Pancreas (tissue), 10 donors: ENCODE measurements at regions not wholly inside any gene's neighbourhood (a gene's known extent, or its start where the extent isn't known, plus 50 kb on each side); places are given as distances from the start of the nearest gene placed in this dataset.

ENCODE experiments used
- ATAC-seq, 4 donors: fragments of 200-7000 bp; cut with Tn5 transposase; one replicate each; pipeline versions ENCODE4 v1.8.0 to v1.9.1; 2020; ENCODE audit warnings: mild to moderate bottlenecking in 4 of 4, moderate library complexity in 4 of 4
- DNase-seq, 6 donors: peaks; one replicate each; pipeline ENCODE4 v3.0.0-alpha.2; 2020
- FAIRE-seq: peaks from 2 replicates; lab custom pipeline; 2012; peaks lifted over from hg19 to GRCh38; lab: Jason Lieb, UNC
- H3K27ac ChIP-seq, 4 donors: fragments of 200-600 bp; sonication (generic); 1 replicate in 3 of 4; 2 replicates in 1 of 4; pipeline versions ENCODE4 v1.5.0 to v1.8.0; 2020
- H3K27me3 ChIP-seq, 4 donors: fragments of 200-600 bp; one replicate each; pipeline ENCODE4 v1.8.0; 2021
- H3K36me3 ChIP-seq, 3 donors: fragments of 200-600 bp; sonication (generic) in 1 of 3; one replicate each; pipeline versions ENCODE4 v1.5.0 to v1.8.0; 2020 to 2021
- H3K4me1 ChIP-seq, 3 donors: fragments of 200-600 bp; one replicate each; pipeline ENCODE4 v1.8.0; 2021
- H3K4me3 ChIP-seq, 4 donors: fragments of 200-600 bp; sonication (generic) in 2 of 4; one replicate each; pipeline versions ENCODE4 v1.5.0 to v1.8.0; 2020 to 2021
- H3K9me3 ChIP-seq, 4 donors: fragments of 200-600 bp; one replicate each; pipeline ENCODE4 v1.8.0; 2021
- CTCF ChIP-seq, 4 donors: fragments of 200-600 bp; sonication (generic) in 3 of 4; IDR thresholded peaks; one replicate each; pipeline versions ENCODE4 v1.5.0 to v1.8.0; 2021; ENCODE audit warnings: antibody characterized with exemption in 4 of 4
- WGBS, 2 donors: extraction: QIAGEN DNeasy Blood & Tissue Kit; methylation state at CpG; one replicate each; pipeline ENCODE4 v1.1.7; 2013; 5-methylcytosine and 5-hydroxymethylcytosine counted together
- intact Hi-C, 3 donors: fragments of 100-400 bp; cut with DNase I; formaldehyde crosslinking; loops; one replicate each; pipeline versions ENCODE4 v1.11.1 to v1.14.2; 2022
- donor health status: healthy with polysubstance abuse.
- donor health status: DM: no; HTN: no; CAD: no; lungs with moderate emphysema.
- donor health status: DM: no; HTN: no; CAD: no.
- donor health status: control.
- donor health status: control.
- donor health status: Bipolar disorder and iron deficiency.
- donor health status: DM: yes; HTN: yes; CAD: no.
- donor health status: DM: no; HTN: no; CAD: no.
- donor health status: DM: no; HTN: no; CAD: no.
- donor health status: DM: yes; HTN: yes; CAD: no.

- TF ChIP-seq CTCF (IDR thresholded peaks at IDR 0.05) = no peak
- ATAC-seq (no peak), FAIRE-seq (no peak), DNase-seq (no peak)
- no peaks in the 10 kb centered on the region for H3K4me1 ChIP-seq
- no peaks in the 10 kb centered on the region for H3K9me3 ChIP-seq
- no peaks in the 10 kb centered on the region for H3K36me3 ChIP-seq
- WGBS, 2 donors = 79 to 83% methylated on average over 10 of the region's 10 CpGs
- no peak overlapping the region for H3K27ac ChIP-seq
- H3K27me3 ChIP-seq = no peaks in the 10 kb centered on the region
- intact Hi-C loops = no loop called here
- no peak overlapping the region for H3K4me3 ChIP-seq
Measured at GRCh38 chr22:27526901-27527300, 274.7 kb downstream of the MN1 start.

GRCh38 chr22:27531782-27532530 is 269.6 kb downstream of the MN1 start:
- intact Hi-C loops = no loop called here
- FAIRE-seq = no peak

GRCh38 chr22:27533105-27533745 is 268.3 kb downstream of the MN1 start:
- FAIRE-seq = no peak
- ATAC-seq = no peak
- H3K9me3 ChIP-seq = no peaks in the 10 kb centered on the region
- H3K27ac ChIP-seq = no peak overlapping the region
- no peak for TF ChIP-seq CTCF (IDR thresholded peaks at IDR 0.05)
- no peaks in the 10 kb centered on the region for H3K36me3 ChIP-seq
- no peaks in the 10 kb centered on the region for H3K27me3 ChIP-seq
- WGBS, 2 donors = 84 to 89% methylated on average over 8 of the region's 8 CpGs
- DNase-seq = no peak
- H3K4me3 ChIP-seq = no peak overlapping the region
- no peaks in the 10 kb centered on the region for H3K4me1 ChIP-seq
- intact Hi-C loops = no loop called here

More at GRCh38 chr22:27531782-27532530, 269.6 kb downstream of the MN1 start:
- Histone ChIP-seq H3K27me3 (no peaks in the 10 kb centered on the region), H3K27ac (no peak overlapping the region), H3K9me3 (no peaks in the 10 kb centered on the region), H3K36me3 (no peaks in the 10 kb centered on the region), H3K4me3 (no peak overlapping the region), H3K4me1 (no peaks in the 10 kb centered on the region)
- TF ChIP-seq CTCF (IDR thresholded peaks at IDR 0.05) = no peak
- ATAC-seq (peak in 2 of 4 donors; percentile 57 to 61), DNase-seq (no peak)
- WGBS, 2 donors = 72 to 77% methylated on average over 8 of the region's 8 CpGs

GRCh38 chr22:27534720-27535125 is 266.8 kb downstream of the MN1 start:
- FAIRE-seq (no peak), DNase-seq (no peak), ATAC-seq (peak in 2 of 4 donors; percentile 29 to 47)
- H3K4me3 ChIP-seq = no peak overlapping the region
- H3K27me3 ChIP-seq = no peaks in the 10 kb centered on the region
- H3K36me3 ChIP-seq = no peaks in the 10 kb centered on the region
- no peaks in the 10 kb centered on the region for H3K4me1 ChIP-seq
- WGBS, 2 donors = 35 to 48% methylated on average over 7 of the region's 7 CpGs
- H3K27ac ChIP-seq = no peak overlapping the region
- intact Hi-C loops = no loop called here
- no peak for TF ChIP-seq CTCF (IDR thresholded peaks at IDR 0.05)
- no peaks in the 10 kb centered on the region for H3K9me3 ChIP-seq

GRCh38 chr22:27535452-27535851 is 266.1 kb downstream of the MN1 start:
- no peak for TF ChIP-seq CTCF (IDR thresholded peaks at IDR 0.05)
- 95 to 97% methylated on average over 2 of the region's 2 CpGs for WGBS, 2 donors
- intact Hi-C loops = no loop called here

More at GRCh38 chr22:27535452-27535851, 266.1 kb downstream of the MN1 start:
- Histone ChIP-seq H3K27me3 (no peaks in the 10 kb centered on the region), H3K4me1 (no peaks in the 10 kb centered on the region), H3K9me3 (no peaks in the 10 kb centered on the region), H3K36me3 (no peaks in the 10 kb centered on the region), H3K4me3 (no peak overlapping the region), H3K27ac (no peak overlapping the region)
- ATAC-seq (no peak), FAIRE-seq (no peak), DNase-seq (no peak)
